ENCODE measurements at regions not wholly inside any gene's neighbourhood (a gene's known extent, or its start where the extent isn't known, plus 50 kb on each side); places are given as distances from the start of the nearest gene placed in this dataset.

DNA sequence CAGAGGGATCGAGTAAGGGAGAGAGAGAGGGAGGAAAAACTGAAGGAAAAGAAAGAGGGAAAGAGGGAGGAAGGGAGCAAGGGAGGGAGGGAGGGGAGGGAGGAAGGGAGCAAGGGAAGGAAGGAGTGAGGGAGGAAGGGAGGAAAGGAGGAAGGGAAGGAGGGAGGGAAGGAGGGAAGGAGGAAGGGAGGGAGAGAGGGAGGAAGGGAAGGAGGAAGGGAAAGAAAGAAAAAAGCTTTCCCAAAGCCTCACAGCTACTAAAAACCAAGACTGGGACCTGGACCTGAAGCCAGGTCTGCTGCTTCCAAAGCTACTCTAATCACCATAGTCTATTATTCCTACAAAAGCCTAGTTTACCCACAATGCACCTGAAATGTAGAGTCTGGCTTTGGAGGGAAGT is 259.8 kb upstream of the WWC1 start:
- no peak for ATAC-seq
- H3K79me2 ChIP-seq (ENCODE audit: insufficient read depth, low read length), result no peaks in the 10 kb centered on the region
- FAIRE-seq, result no peak
- H3K9me3 ChIP-seq (ENCODE audit: low read length), result no peaks in the 10 kb centered on the region
- H3K4me1 ChIP-seq (ENCODE audit: insufficient read depth, low read length), result no peaks in the 10 kb centered on the region
- intact Hi-C loops (cut with micrococcal nuclease; ENCODE audit: unreplicated experiment), result no loop called here
- CTCF ChIA-PET (ENCODE audit: low intra/inter-chr PET ratio, low total read pairs), result no interaction called here
- no peaks in the 10 kb centered on the region; a peak in 1 of 5 replicates for H3K27me3 ChIP-seq (ENCODE audit: control insufficient read depth in 1 of 2, insufficient read depth in 2 of 2, low read length in 2 of 2)
- H2AFZ ChIP-seq (ENCODE audit: low read length), result no peak overlapping the region
- WGBS (ENCODE audit: low lambda C conversion rate), result 2% methylated on average over 1 of the region's 1 CpG
- BruUV-seq (replicated peaks), result no TSS peak
- H3K27ac ChIP-seq (ENCODE audit: extremely low read length, insufficient read depth, low read length), result no peak overlapping the region
- in situ Hi-C loops (cut with HindIII; ENCODE audit: extremely low pct_ligation_motif_present, low pct_unique_long_range_greater_than_20kb), result no loop called here
- H3K9ac ChIP-seq (ENCODE audit: insufficient read depth, low read depth, low read length), result no peak overlapping the region
- no peaks in the 10 kb centered on the region for H3K36me3 ChIP-seq (replicated peaks in 1 of 2; ENCODE audit: control insufficient read depth in 1 of 2, insufficient read depth in 2 of 2, low read length in 2 of 2)
- DNase-seq (ENCODE audit: low spot score), result no peak
- H4K20me1 ChIP-seq (ENCODE audit: insufficient read depth, low read length), result no peaks in the 10 kb centered on the region
- H3K4me2 ChIP-seq (ENCODE audit: low read depth, low read length), result no peak overlapping the region
- no peak overlapping the region for H3K4me3 ChIP-seq (replicated peaks in 1 of 3; ENCODE audit: insufficient read depth in 1 of 3, low read depth in 2 of 3, low read length in 3 of 3)
- POLR2A ChIA-PET, result no interaction called here
- TF ChIP-seq PCBP2 (optimal IDR thresholded peaks at IDR 0.05; ENCODE audit: low read depth, low read length, poor library complexity, severe bottlenecking), result peak; percentile 58
- TF ChIP-seq PHF8 (CRISPR knock-in tag; IDR thresholded peaks at IDR 0.05), result no peak
- TF ChIP-seq HCFC1 (IDR thresholded peaks at IDR 0.05; ENCODE audit: low read depth, low read length), result no peak
- TF ChIP-seq, protein P1, sequence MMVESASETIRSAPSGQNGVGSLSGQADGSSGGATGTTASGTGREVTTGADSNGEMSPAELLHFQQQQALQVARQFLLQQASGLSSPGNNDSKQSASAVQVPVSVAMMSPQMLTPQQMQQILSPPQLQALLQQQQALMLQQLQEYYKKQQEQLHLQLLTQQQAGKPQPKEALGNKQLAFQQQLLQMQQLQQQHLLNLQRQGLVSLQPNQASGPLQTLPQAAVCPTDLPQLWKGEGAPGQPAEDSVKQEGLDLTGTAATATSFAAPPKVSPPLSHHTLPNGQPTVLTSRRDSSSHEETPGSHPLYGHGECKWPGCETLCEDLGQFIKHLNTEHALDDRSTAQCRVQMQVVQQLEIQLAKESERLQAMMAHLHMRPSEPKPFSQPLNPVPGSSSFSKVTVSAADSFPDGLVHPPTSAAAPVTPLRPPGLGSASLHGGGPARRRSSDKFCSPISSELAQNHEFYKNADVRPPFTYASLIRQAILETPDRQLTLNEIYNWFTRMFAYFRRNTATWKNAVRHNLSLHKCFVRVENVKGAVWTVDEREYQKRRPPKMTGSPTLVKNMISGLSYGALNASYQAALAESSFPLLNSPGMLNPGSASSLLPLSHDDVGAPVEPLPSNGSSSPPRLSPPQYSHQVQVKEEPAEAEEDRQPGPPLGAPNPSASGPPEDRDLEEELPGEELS (CRISPR knock-in tag; IDR thresholded peaks at IDR 0.05), result no peak
- TF ChIP-seq, protein P2, sequence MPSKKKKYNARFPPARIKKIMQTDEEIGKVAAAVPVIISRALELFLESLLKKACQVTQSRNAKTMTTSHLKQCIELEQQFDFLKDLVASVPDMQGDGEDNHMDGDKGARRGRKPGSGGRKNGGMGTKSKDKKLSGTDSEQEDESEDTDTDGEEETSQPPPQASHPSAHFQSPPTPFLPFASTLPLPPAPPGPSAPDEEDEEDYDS (CRISPR knock-in tag; IDR thresholded peaks at IDR 0.05), result no peak
- no peak for TF ChIP-seq USF2 (IDR thresholded peaks at IDR 0.05; ENCODE audit: low read depth, low read length)
- no peak for TF ChIP-seq USF2 (CRISPR knock-in tag; IDR thresholded peaks at IDR 0.05; ENCODE audit: borderline replicate concordance)
- no peak for TF ChIP-seq MIER3 (CRISPR knock-in tag; IDR thresholded peaks at IDR 0.05; ENCODE audit: borderline replicate concordance)
- TF ChIP-seq XRCC5 (optimal IDR thresholded peaks at IDR 0.05; ENCODE audit: low read length), result no peak
- TF ChIP-seq, protein P3, sequence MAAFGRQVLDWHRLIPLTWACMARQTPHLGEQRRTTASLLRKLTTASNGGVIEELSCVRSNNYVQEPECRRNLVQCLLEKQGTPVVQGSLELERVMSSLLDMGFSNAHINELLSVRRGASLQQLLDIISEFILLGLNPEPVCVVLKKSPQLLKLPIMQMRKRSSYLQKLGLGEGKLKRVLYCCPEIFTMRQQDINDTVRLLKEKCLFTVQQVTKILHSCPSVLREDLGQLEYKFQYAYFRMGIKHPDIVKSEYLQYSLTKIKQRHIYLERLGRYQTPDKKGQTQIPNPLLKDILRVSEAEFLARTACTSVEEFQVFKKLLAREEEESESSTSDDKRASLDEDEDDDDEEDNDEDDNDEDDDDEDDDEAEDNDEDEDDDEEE (CRISPR knock-in tag; IDR thresholded peaks at IDR 0.05), result no peak
